ENCODE measurements at regions not wholly inside any gene's neighbourhood (a gene's known extent, or its start where the extent isn't known, plus 50 kb on each side); places are given as distances from the start of the nearest gene placed in this dataset.

DNA sequence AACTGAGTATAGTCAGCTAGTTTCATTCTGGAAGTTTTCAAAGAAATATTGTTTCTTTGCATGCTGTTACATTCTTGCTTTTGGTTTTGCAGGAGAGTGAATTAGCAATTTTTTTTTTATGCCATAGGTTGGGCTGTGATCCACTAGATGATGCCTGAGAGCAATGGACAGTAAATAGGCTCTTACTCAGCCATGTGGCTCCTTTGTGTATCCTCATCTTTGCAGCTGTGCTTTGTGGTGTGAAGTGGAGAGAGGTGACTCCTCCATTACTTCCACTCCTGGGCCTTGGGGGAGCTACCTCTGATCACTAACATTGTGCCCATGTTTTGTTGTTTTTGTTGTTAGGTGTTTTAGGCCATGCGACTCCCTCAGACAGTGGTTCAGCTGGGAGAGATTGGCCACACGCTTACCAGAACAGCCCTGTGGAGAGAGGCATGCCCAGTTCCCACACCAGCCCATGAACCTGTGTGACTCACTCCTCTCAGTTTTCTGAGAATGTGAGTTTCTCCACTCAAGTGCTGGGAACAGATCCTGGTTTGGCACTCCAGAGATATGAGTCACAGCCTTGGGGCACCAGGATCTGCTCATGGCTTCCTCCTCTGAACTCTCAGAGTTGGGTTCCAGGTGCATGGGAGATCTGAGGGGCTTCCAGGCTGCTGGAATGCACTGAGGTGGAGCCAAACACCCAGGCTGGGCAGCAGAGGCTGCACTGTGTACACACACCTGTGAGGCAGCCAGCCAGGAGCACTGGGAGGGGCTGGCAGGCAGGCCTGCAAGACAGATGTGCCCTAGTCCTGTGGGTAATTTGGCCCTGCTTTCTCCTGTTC, 785.3 kb downstream of the ROBO2 start:
- TF ChIP-seq CTCF (conservative IDR thresholded peaks at IDR 0.05 in 1 of 2, IDR thresholded peaks at IDR 0.05 in 1 of 2; ENCODE audit: low read depth in 1 of 2, low read length in 2 of 2) (no peak), EZH2 (IDR thresholded peaks at IDR 0.05; ENCODE audit: low read length, missing control alignments) (no peak)

Data from fibroblast of lung (primary cell).